K562 (cell line): ENCODE measurements at regions not wholly inside any gene's neighbourhood (a gene's known extent, or its start where the extent isn't known, plus 50 kb on each side); places are given as distances from the start of the nearest gene placed in this dataset.

Experiments used
- ATAC-seq: fragments of 200-7000 bp; cut with Tn5 transposase; 3 replicates; pipeline ENCODE4 v1.9.1; 2020; ENCODE audit warnings: moderate library complexity
- BruUV-seq: library from RNA; stranded (reverse); fragments of 400-500 nt; replicated peaks from 2 replicates; lab custom pipeline; 2021; lab: Mats Ljungman, UMichigan
- CTCF ChIA-PET: fragments of 300-600 bp; formaldehyde crosslinking; extraction: SDS; loops from one replicate; lab custom pipeline; 2021; ENCODE audit warnings: low intra/inter-chr PET ratio; lab: Yijun Ruan, JAX
- POLR2A ChIA-PET: fragments of 300-600, 350-650 bp; sonication (Branson Sonifier 250); formaldehyde crosslinking; extraction: SDS; loops from one replicate; lab custom pipeline; 2021; ENCODE audit warnings: antibody characterized with exemption, inconsistent platforms; lab: Yijun Ruan, JAX
- DNase-seq, 4 experiments: peaks; one replicate each; pipeline versions ENCODE4 v3.0.0 to v3.0.0-alpha.2; 2011 to 2018; ENCODE audit warnings: low spot score in 3 of 4, mixed read lengths in 3 of 4; ENCODE audit errors: extremely low read depth in 1 of 4
- FAIRE-seq: peaks from 2 replicates; lab custom pipeline; 2011; peaks lifted over from hg19 to GRCh38; lab: Jason Lieb, UNC
- H2AFZ ChIP-seq: 2 replicates; pipeline ENCODE4 v1.6.0; 2011; ENCODE audit warnings: low read depth, low read length, control low read depth, inconsistent platforms
- H3K27ac ChIP-seq: fragments of 200-600 bp; 3 replicates; pipeline ENCODE4 v1.8.0; 2011; ENCODE audit warnings: low read depth, mild to moderate bottlenecking, control low read depth, inconsistent platforms, low read length, moderate library complexity, mixed read lengths; ENCODE audit errors: extremely low read depth
- H3K27me3 ChIP-seq, 2 experiments: fragments of 300-600 bp in 1 of 2; 2 replicates in 1 of 2; 3 replicates in 1 of 2; pipeline versions ENCODE4 v1.6.0 to v1.8.0; 2011; ENCODE audit warnings: inconsistent platforms in 2 of 2, low read length in 2 of 2, mild to moderate bottlenecking in 1 of 2, mixed read lengths in 1 of 2, moderate library complexity in 1 of 2; ENCODE audit not compliant: control insufficient read depth in 2 of 2, insufficient read depth in 2 of 2
- H3K36me3 ChIP-seq: fragments of 300-600 bp; 3 replicates; pipeline ENCODE4 v1.8.0; 2011; ENCODE audit warnings: mild to moderate bottlenecking, low read length, inconsistent platforms; ENCODE audit not compliant: control insufficient read depth, insufficient read depth
- H3K4me1 ChIP-seq, 2 experiments: fragments of 200-600 bp in 1 of 2; replicated peaks in 1 of 2; 2 replicates in 1 of 2; 3 replicates in 1 of 2; pipeline versions ENCODE4 v1.5.1 to v1.8.0; 2011; ENCODE audit warnings: inconsistent platforms in 2 of 2, low read length in 2 of 2, mild to moderate bottlenecking in 1 of 2, mixed read lengths in 1 of 2, moderate library complexity in 1 of 2; ENCODE audit not compliant: control insufficient read depth in 2 of 2, insufficient read depth in 2 of 2
- H3K4me2 ChIP-seq: 2 replicates; pipeline ENCODE4 v1.6.1; 2011; ENCODE audit warnings: low read length, control low read depth, inconsistent platforms, mixed read lengths; ENCODE audit not compliant: insufficient read depth
- H3K4me3 ChIP-seq: fragments of 200-600 bp; sonication (generic), shearing (Covaris generic); 2 replicates; pipeline ENCODE4 v1.5.1; 2016; ENCODE audit warnings: control low read depth, inconsistent platforms
- H3K79me2 ChIP-seq: fragments of 200-600 bp; 3 replicates; pipeline ENCODE4 v1.8.0; 2011; ENCODE audit warnings: low read length, inconsistent platforms; ENCODE audit not compliant: control insufficient read depth, insufficient read depth
- H3K9ac ChIP-seq, 2 experiments: 2 replicates each; pipeline versions ENCODE4 v1.6.0 to v1.6.1; 2011; ENCODE audit warnings: low read depth in 2 of 2, low read length in 2 of 2, control low read depth in 1 of 2, inconsistent platforms in 1 of 2, mild to moderate bottlenecking in 1 of 2, mixed read lengths in 1 of 2; ENCODE audit not compliant: insufficient read depth in 1 of 2
- H3K9me1 ChIP-seq: one replicate; pipeline ENCODE4 v1.6.0; 2011; ENCODE audit warnings: inconsistent platforms, mild to moderate bottlenecking, low read length, moderate library complexity; ENCODE audit not compliant: control insufficient read depth, insufficient read depth
- H3K9me3 ChIP-seq: replicated peaks from 2 replicates; pipeline ENCODE4 v1.5.1; 2011; ENCODE audit warnings: low read depth, low read length, inconsistent platforms; ENCODE audit not compliant: control insufficient read depth, insufficient read depth
- H4K20me1 ChIP-seq: replicated peaks from 2 replicates; pipeline ENCODE4 v1.6.1; 2011; ENCODE audit warnings: low read length, inconsistent platforms, mixed read lengths; ENCODE audit not compliant: control insufficient read depth, insufficient read depth
- EZH2 ChIP-seq: IDR thresholded peaks from 2 replicates; pipeline ENCODE4 v1.6.1; 2012; ENCODE audit warnings: low read depth, mild to moderate bottlenecking, inconsistent platforms, low read length, borderline replicate concordance
- PYGO2 ChIP-seq: fragments of 450-650 bp; IDR thresholded peaks from 2 replicates; pipeline ENCODE4 v1.6.1; 2016; ENCODE audit warnings: mild to moderate bottlenecking, missing genetic modification characterization, moderate library complexity, missing compliant biosample characterization
- TFE3 ChIP-seq: fragments of 450-650 bp; formaldehyde crosslinking; IDR thresholded peaks from 2 replicates; pipeline ENCODE4 v1.4.0; 2020; ENCODE audit warnings: mild to moderate bottlenecking, mixed read lengths
- XRCC3 ChIP-seq: fragments of 450-650 bp; IDR thresholded peaks from 2 replicates; pipeline ENCODE4 v1.6.1; 2017; ENCODE audit warnings: mild to moderate bottlenecking, moderate library complexity
- WGBS: fragments of 100-300 bp; shearing (Covaris generic); methylation state at CpG from one replicate; pipeline ENCODE4 v1.1.6; 2016; ENCODE audit warnings: low coverage, mixed read lengths; ENCODE audit not compliant: insufficient coverage; ENCODE audit errors: missing lambda C conversion rate; 5-methylcytosine and 5-hydroxymethylcytosine counted together
- in situ Hi-C: fragments of 300-500 bp; cut with MboI; formaldehyde crosslinking; loops from 4 replicates; pipeline ENCODE4 v1.15.0; 2018; ENCODE audit warnings: inconsistent platforms, mixed read lengths
- intact Hi-C: fragments of 100-400 bp; cut with micrococcal nuclease; formaldehyde crosslinking; loops from 2 replicates; pipeline ENCODE4 v1.14.2; 2022
- TF ChIP-seq, protein P1 (sequence below): fragments of 250-450 bp; sonication (Bioruptor Pico); IDR thresholded peaks from 2 replicates; pipeline ENCODE4 v1.4.0; 2020
- TF ChIP-seq, protein P2 (sequence below): fragments of 450-650 bp; IDR thresholded peaks from 2 replicates; pipeline ENCODE4 v1.6.1; 2016; ENCODE audit warnings: low read depth

DNA sequence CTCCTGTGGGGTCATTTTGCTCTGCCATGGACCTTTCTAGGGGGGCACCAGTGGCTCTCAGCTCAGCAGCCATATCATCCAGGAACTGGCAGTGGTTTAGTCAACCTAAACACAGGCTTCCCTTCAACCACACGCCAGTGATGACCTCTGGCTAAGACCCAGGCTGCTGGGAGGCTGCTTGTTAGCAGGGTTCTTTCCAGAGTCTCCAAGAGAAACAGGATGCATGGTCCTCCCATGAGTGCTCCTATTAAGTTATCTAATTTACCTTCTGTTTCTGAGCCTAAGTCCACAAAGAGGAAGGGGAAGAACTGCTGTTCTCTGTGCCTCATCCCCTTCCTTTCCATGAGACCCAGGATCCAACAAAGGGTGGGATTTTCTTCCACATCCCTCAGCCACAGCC is 137.3 kb upstream of the PLXNA2 start:
- Histone ChIP-seq H3K27me3 (peaks cover 0 to 5% of the 10 kb centered on the region in 2 experiments; a peak in 2 of 5 replicates), H3K9me3 (no peaks in the 10 kb centered on the region), H3K4me3 (no peak overlapping the region), H4K20me1 (no peaks in the 10 kb centered on the region), H3K4me2 (no peak overlapping the region), H3K9me1 (no peaks in the 10 kb centered on the region), H3K4me1 (no peaks in the 10 kb centered on the region), H2AFZ (no peak overlapping the region), H3K36me3 (no peaks in the 10 kb centered on the region), H3K27ac (no peak overlapping the region), H3K9ac (no peak overlapping the region), H3K79me2 (no peaks in the 10 kb centered on the region)
- ATAC-seq: no peak
- no peak for FAIRE-seq
- BruUV-seq: no TSS peak
- in situ Hi-C loops: no loop called here
- intact Hi-C loops: no loop called here
- no peak for DNase-seq
- ChIA-PET POLR2A (interaction anchor here (0.8 kb wide), 1 partner anchor 445 kb away, joined by 3 read pairs; no protein-coding TSS in a partner anchor), CTCF (no interaction called here)
- WGBS: 0% methylated on average over 1 of the region's 1 CpG
- TF ChIP-seq XRCC3: no peak
- no peak for TF ChIP-seq EZH2
- TF ChIP-seq, protein P1, sequence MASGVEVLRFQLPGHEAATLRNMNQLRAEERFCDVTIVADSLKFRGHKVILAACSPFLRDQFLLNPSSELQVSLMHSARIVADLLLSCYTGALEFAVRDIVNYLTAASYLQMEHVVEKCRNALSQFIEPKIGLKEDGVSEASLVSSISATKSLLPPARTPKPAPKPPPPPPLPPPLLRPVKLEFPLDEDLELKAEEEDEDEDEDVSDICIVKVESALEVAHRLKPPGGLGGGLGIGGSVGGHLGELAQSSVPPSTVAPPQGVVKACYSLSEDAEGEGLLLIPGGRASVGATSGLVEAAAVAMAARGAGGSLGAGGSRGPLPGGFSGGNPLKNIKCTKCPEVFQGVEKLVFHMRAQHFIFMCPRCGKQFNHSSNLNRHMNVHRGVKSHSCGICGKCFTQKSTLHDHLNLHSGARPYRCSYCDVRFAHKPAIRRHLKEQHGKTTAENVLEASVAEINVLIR (CRISPR knock-in tag): no peak
- TF ChIP-seq PYGO2 (tag): no peak
- TF ChIP-seq, protein P2, sequence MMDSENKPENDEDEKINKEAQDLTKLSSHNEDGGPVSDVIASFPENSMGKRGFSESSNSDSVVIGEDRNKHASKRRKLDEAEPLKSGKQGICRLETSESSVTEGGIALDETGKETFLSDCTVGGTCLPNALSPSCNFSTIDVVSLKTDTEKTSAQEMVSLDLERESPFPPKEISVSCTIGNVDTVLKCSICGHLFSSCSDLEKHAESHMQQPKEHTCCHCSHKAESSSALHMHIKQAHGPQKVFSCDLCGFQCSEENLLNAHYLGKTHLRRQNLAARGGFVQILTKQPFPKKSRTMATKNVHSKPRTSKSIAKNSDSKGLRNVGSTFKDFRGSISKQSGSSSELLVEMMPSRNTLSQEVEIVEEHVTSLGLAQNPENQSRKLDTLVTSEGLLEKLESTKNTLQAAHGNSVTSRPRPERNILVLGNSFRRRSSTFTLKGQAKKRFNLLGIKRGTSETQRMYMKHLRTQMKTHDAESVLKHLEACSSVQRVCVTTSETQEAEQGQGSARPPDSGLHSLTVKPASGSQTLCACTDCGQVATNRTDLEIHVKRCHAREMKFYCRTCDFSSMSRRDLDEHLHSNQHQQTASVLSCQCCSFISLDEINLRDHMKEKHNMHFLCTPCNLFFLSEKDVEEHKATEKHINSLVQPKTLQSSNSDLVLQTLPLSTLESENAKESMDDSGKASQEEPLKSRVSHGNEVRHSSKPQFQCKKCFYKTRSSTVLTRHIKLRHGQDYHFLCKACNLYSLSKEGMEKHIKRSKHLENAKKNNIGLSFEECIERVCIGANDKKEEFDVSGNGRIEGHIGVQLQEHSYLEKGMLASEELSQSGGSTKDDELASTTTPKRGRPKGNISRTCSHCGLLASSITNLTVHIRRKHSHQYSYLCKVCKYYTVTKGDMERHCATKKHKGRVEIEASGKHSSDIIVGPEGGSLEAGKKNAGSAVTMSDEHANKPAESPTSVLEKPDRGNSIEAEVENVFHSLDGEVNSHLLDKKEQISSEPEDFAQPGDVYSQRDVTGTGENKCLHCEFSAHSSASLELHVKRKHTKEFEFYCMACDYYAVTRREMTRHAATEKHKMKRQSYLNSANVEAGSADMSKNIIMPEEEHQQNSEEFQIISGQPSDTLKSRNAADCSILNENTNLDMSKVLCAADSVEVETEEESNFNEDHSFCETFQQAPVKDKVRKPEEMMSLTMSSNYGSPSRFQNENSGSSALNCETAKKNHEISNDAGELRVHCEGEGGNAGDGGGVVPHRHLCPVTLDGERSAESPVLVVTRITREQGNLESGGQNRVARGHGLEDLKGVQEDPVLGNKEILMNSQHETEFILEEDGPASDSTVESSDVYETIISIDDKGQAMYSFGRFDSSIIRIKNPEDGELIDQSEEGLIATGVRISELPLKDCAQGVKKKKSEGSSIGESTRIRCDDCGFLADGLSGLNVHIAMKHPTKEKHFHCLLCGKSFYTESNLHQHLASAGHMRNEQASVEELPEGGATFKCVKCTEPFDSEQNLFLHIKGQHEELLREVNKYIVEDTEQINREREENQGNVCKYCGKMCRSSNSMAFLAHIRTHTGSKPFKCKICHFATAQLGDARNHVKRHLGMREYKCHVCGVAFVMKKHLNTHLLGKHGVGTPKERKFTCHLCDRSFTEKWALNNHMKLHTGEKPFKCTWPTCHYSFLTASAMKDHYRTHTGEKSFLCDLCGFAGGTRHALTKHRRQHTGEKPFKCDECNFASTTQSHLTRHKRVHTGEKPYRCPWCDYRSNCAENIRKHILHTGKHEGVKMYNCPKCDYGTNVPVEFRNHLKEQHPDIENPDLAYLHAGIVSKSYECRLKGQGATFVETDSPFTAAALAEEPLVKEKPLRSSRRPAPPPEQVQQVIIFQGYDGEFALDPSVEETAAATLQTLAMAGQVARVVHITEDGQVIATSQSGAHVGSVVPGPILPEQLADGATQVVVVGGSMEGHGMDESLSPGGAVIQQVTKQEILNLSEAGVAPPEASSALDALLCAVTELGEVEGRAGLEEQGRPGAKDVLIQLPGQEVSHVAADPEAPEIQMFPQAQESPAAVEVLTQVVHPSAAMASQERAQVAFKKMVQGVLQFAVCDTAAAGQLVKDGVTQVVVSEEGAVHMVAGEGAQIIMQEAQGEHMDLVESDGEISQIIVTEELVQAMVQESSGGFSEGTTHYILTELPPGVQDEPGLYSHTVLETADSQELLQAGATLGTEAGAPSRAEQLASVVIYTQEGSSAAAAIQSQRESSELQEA: no peak
- TF ChIP-seq TFE3 (CRISPR knock-in tag): no peak
